ENCODE measurements at regions not wholly inside any gene's neighbourhood (a gene's known extent, or its start where the extent isn't known, plus 50 kb on each side); places are given as distances from the start of the nearest gene placed in this dataset.

DNA sequence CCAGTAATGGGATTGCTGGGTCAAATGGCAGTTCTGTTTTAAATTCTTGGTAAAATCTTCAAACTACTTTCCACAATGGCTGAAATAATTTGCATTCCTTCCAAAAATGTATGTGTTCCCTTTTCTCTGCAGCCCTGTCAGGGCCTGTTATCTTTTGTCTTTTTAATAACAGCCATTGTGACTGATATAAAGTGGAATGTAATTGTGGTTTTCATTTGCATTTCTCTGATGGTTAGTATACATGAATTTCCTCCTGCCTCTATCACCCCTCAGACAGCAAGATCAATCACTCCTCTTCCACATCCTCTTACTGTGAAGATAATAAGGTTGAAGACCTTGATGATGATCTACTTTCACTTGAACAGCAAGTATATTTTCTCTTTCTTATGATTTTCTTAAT lies 304.8 kb upstream of the FSIP2 start (continued):
- TF ChIP-seq, protein P1, sequence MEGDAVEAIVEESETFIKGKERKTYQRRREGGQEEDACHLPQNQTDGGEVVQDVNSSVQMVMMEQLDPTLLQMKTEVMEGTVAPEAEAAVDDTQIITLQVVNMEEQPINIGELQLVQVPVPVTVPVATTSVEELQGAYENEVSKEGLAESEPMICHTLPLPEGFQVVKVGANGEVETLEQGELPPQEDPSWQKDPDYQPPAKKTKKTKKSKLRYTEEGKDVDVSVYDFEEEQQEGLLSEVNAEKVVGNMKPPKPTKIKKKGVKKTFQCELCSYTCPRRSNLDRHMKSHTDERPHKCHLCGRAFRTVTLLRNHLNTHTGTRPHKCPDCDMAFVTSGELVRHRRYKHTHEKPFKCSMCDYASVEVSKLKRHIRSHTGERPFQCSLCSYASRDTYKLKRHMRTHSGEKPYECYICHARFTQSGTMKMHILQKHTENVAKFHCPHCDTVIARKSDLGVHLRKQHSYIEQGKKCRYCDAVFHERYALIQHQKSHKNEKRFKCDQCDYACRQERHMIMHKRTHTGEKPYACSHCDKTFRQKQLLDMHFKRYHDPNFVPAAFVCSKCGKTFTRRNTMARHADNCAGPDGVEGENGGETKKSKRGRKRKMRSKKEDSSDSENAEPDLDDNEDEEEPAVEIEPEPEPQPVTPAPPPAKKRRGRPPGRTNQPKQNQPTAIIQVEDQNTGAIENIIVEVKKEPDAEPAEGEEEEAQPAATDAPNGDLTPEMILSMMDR (IDR thresholded peaks at IDR 0.05 in 2 of 3, conservative IDR thresholded peaks at IDR 0.05 in 1 of 3; ENCODE audit: borderline replicate concordance in 1 of 3, insufficient read depth in 1 of 3, low read depth in 2 of 3, low read length in 2 of 3), result no peak
- TF ChIP-seq FOSL1 (IDR thresholded peaks at IDR 0.05; ENCODE audit: low read depth) (no peak), EZH2 (IDR thresholded peaks at IDR 0.05) (no peak)

DNA sequence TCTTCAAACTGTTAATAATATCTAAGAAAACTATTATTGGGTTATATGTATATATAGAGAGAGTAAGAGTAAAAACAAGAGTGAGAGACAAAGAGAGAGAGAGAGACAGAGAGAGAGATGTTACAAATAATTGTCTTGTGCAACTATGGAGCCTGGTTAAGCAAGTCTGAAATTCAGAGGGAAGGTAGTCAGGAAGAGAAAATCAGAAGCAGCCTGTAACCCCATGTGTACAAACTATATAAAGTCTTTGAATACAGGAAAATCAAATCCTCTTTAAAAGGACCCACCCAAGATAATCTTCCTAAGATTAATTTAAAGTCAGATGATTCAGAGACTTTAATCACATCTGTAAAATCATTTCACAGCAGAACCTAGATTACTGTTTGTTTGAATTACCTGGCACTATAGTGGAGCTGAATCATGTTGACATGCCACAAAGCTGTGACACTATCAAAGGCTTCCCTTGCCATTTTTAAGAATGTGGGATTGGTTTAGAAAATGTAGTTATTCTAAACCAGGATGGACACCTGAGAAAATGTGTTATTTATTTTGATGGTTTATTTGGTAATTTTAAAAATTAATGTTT lies 301.7 kb upstream of the FSIP2 start:
- Histone ChIP-seq H3K4me3 (replicated peaks in 1 of 2; ENCODE audit: low read depth in 1 of 2, low read length in 2 of 2) (no peak overlapping the region), H3K4me2 (ENCODE audit: low read length) (no peak overlapping the region), H3K36me3 (ENCODE audit: control insufficient read depth in 1 of 2, insufficient read depth in 2 of 2, low read length in 2 of 2) (no peaks in the 10 kb centered on the region), H3K4me1 (ENCODE audit: control insufficient read depth in 1 of 2, insufficient read depth in 2 of 2, low read length in 2 of 2) (no peaks in the 10 kb centered on the region), H3K27me3 (ENCODE audit: insufficient read depth, low read length) (no peaks in the 10 kb centered on the region), H3K27ac (ENCODE audit: low read depth, low read length) (no peak overlapping the region), H3K79me2 (ENCODE audit: insufficient read depth, low read length) (no peaks in the 10 kb centered on the region), H3K9me2 (ENCODE audit: insufficient read depth) (no peaks in the 10 kb centered on the region), H4K20me1 (ENCODE audit: insufficient read depth) (no peaks in the 10 kb centered on the region), H3K9ac (ENCODE audit: low read length) (no peak overlapping the region), H2AFZ (ENCODE audit: low read depth, low read length, poor library complexity, severe bottlenecking) (no peak overlapping the region), H3K9me3 (ENCODE audit: control insufficient read depth in 1 of 2, insufficient read depth in 1 of 2, low read depth in 1 of 2, low read length in 2 of 2) (no peaks in the 10 kb centered on the region)
- ChIA-PET CTCF (no interaction called here), RAD21 (ENCODE audit: low non-redundant PET in 1 of 2, low total read pairs in 2 of 2, uncharacterized antibody in 2 of 2, unreplicated experiment in 2 of 2) (no interaction called here), POLR2A (no interaction called here)
- intact Hi-C loops (cut with micrococcal nuclease), result no loop called here
- ATAC-seq (no peak), DNase-seq (ENCODE audit: low read depth, low spot score) (no peak)
- TF ChIP-seq RAD21 (IDR thresholded peaks at IDR 0.05; ENCODE audit: low read depth) (no peak), TCF7L2 (IDR thresholded peaks at IDR 0.05; ENCODE audit: borderline replicate concordance, extremely low read depth, insufficient read depth, insufficient read length) (no peak), EGR1 (IDR thresholded peaks at IDR 0.05; ENCODE audit: low read depth) (no peak)
- TF ChIP-seq, protein P2, sequence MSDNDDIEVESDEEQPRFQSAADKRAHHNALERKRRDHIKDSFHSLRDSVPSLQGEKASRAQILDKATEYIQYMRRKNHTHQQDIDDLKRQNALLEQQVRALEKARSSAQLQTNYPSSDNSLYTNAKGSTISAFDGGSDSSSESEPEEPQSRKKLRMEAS (IDR thresholded peaks at IDR 0.05), result no peak
- TF ChIP-seq, protein P3, sequence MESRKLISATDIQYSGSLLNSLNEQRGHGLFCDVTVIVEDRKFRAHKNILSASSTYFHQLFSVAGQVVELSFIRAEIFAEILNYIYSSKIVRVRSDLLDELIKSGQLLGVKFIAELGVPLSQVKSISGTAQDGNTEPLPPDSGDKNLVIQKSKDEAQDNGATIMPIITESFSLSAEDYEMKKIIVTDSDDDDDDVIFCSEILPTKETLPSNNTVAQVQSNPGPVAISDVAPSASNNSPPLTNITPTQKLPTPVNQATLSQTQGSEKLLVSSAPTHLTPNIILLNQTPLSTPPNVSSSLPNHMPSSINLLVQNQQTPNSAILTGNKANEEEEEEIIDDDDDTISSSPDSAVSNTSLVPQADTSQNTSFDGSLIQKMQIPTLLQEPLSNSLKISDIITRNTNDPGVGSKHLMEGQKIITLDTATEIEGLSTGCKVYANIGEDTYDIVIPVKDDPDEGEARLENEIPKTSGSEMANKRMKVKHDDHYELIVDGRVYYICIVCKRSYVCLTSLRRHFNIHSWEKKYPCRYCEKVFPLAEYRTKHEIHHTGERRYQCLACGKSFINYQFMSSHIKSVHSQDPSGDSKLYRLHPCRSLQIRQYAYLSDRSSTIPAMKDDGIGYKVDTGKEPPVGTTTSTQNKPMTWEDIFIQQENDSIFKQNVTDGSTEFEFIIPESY (IDR thresholded peaks at IDR 0.05; ENCODE audit: extremely low read depth, insufficient replicate concordance, low read length), result no peak
- no TSS peak for BruUV-seq (replicated peaks)

Data from HCT116 (cell line).